ENCODE measurements at regions not wholly inside any gene's neighbourhood (a gene's known extent, or its start where the extent isn't known, plus 50 kb on each side); places are given as distances from the start of the nearest gene placed in this dataset.

DNA sequence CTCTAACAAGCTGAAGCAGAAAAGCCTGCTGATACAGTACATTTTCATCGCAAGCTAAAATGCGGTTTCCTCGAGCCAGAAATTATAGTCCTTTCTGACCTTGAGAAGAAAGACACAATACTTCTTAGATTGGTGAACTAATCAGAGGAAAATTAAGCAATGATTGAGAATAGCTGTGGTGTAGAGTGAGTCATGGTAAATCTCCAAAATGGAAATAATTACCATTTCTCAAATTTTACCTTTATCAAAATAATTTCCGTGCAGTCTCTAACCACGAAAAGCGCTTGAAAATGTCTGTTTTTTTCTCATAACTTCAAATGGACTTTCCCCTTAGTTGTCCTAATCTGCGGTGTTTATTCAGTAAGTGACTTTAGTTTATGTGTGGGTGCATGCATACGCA, 190.2 kb downstream of the CPE start:
- TF ChIP-seq, protein P1, sequence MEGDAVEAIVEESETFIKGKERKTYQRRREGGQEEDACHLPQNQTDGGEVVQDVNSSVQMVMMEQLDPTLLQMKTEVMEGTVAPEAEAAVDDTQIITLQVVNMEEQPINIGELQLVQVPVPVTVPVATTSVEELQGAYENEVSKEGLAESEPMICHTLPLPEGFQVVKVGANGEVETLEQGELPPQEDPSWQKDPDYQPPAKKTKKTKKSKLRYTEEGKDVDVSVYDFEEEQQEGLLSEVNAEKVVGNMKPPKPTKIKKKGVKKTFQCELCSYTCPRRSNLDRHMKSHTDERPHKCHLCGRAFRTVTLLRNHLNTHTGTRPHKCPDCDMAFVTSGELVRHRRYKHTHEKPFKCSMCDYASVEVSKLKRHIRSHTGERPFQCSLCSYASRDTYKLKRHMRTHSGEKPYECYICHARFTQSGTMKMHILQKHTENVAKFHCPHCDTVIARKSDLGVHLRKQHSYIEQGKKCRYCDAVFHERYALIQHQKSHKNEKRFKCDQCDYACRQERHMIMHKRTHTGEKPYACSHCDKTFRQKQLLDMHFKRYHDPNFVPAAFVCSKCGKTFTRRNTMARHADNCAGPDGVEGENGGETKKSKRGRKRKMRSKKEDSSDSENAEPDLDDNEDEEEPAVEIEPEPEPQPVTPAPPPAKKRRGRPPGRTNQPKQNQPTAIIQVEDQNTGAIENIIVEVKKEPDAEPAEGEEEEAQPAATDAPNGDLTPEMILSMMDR (IDR thresholded peaks at IDR 0.05), result no peak
- TF ChIP-seq EP300 (IDR thresholded peaks at IDR 0.05) (no peak), POLR2A (IDR thresholded peaks at IDR 0.05; ENCODE audit: low read depth) (no peak), POLR2AphosphoS5 (IDR thresholded peaks at IDR 0.05) (no peak)
